SK-N-SH treated with all-trans-retinoic acid at 6 μM for 48 hours (cell line): ENCODE measurements at regions not wholly inside any gene's neighbourhood (a gene's known extent, or its start where the extent isn't known, plus 50 kb on each side); places are given as distances from the start of the nearest gene placed in this dataset.

ENCODE experiments used
- ESRRG ChIP-seq: fragments of 250-450 bp; sonication (Bioruptor Pico); IDR thresholded peaks from 2 replicates; pipeline ENCODE4 v1.6.1; 2021; ENCODE audit warnings: mild to moderate bottlenecking
- GLIS3 ChIP-seq: fragments of 250-450 bp; sonication (Bioruptor Pico); IDR thresholded peaks from 2 replicates; pipeline ENCODE4 v1.5.0; 2020; ENCODE audit warnings: mild to moderate bottlenecking, moderate library complexity
- ISL1 ChIP-seq: fragments of 250-450 bp; sonication (Bioruptor Pico); IDR thresholded peaks from 2 replicates; pipeline ENCODE4 v2.1.2; 2022; ENCODE audit warnings: mild to moderate bottlenecking, moderate library complexity
- PATZ1 ChIP-seq: fragments of 250-450 bp; sonication (Bioruptor Pico); IDR thresholded peaks from 2 replicates; pipeline ENCODE4 v1.8.0; 2020; ENCODE audit warnings: mild to moderate bottlenecking, moderate library complexity, borderline replicate concordance
- PPARA ChIP-seq: fragments of 250-450 bp; sonication (Bioruptor Pico); IDR thresholded peaks from 2 replicates; pipeline ENCODE4 v1.5.0; 2020; ENCODE audit warnings: mild to moderate bottlenecking, borderline replicate concordance
- TOX ChIP-seq: fragments of 250-450 bp; sonication (Bioruptor Pico); IDR thresholded peaks from 2 replicates; pipeline ENCODE4 v1.8.0; 2021; ENCODE audit warnings: mild to moderate bottlenecking, moderate library complexity, borderline replicate concordance
- ZFP3 ChIP-seq: fragments of 250-450 bp; sonication (Bioruptor Pico); IDR thresholded peaks from 2 replicates; pipeline ENCODE4 v1.5.0; 2020; ENCODE audit warnings: mild to moderate bottlenecking, moderate library complexity
- ZFP30 ChIP-seq: fragments of 450-650 bp; formaldehyde crosslinking; IDR thresholded peaks from 2 replicates; pipeline ENCODE4 v1.5.0; 2022; ENCODE audit warnings: mild to moderate bottlenecking, moderate library complexity
- ZNF70 ChIP-seq: fragments of 450-650 bp; formaldehyde crosslinking; IDR thresholded peaks from 2 replicates; pipeline ENCODE4 v1.5.0; 2020; ENCODE audit warnings: mild to moderate bottlenecking, moderate library complexity
- TF ChIP-seq, protein P1 (sequence below): fragments of 250-450 bp; sonication (Bioruptor Pico); IDR thresholded peaks from 2 replicates; pipeline ENCODE4 v1.5.0; 2020; ENCODE audit warnings: mild to moderate bottlenecking, moderate library complexity

- TF ChIP-seq ZFP30 (CRISPR knock-in tag) (no peak), ESRRG (CRISPR knock-in tag) (no peak), GLIS3 (CRISPR knock-in tag) (no peak), ZFP3 (no peak), ZNF70 (CRISPR knock-in tag) (no peak), PATZ1 (CRISPR knock-in tag) (no peak), ISL1 (CRISPR knock-in tag) (no peak), PPARA (no peak), TOX (CRISPR knock-in tag) (no peak)
- TF ChIP-seq, protein P1, sequence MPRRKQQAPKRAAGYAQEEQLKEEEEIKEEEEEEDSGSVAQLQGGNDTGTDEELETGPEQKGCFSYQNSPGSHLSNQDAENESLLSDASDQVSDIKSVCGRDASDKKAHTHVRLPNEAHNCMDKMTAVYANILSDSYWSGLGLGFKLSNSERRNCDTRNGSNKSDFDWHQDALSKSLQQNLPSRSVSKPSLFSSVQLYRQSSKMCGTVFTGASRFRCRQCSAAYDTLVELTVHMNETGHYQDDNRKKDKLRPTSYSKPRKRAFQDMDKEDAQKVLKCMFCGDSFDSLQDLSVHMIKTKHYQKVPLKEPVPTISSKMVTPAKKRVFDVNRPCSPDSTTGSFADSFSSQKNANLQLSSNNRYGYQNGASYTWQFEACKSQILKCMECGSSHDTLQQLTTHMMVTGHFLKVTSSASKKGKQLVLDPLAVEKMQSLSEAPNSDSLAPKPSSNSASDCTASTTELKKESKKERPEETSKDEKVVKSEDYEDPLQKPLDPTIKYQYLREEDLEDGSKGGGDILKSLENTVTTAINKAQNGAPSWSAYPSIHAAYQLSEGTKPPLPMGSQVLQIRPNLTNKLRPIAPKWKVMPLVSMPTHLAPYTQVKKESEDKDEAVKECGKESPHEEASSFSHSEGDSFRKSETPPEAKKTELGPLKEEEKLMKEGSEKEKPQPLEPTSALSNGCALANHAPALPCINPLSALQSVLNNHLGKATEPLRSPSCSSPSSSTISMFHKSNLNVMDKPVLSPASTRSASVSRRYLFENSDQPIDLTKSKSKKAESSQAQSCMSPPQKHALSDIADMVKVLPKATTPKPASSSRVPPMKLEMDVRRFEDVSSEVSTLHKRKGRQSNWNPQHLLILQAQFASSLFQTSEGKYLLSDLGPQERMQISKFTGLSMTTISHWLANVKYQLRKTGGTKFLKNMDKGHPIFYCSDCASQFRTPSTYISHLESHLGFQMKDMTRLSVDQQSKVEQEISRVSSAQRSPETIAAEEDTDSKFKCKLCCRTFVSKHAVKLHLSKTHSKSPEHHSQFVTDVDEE (CRISPR knock-in tag): no peak
Observed at GRCh38 chr2:8594731-8595427, 87.0 kb upstream of the ID2 start.
